A549 (cell line): ENCODE measurements at regions not wholly inside any gene's neighbourhood (a gene's known extent, or its start where the extent isn't known, plus 50 kb on each side); places are given as distances from the start of the nearest gene placed in this dataset.

Source experiments
- ATAC-seq, 2 experiments: fragments of 200-7000 bp in 1 of 2; fragments of >200 bp in 1 of 2; cut with Nextera tagmentation in 1 of 2; cut with Tn5 transposase in 1 of 2; 3 replicates each; pipeline versions ENCODE4 v1.8.0 to v1.9.1; 2018 to 2020; ENCODE audit warnings: mild to moderate bottlenecking in 1 of 2, moderate library complexity in 1 of 2
- CTCF ChIA-PET: fragments of 300-600 bp; sonication (Branson Sonifier 250); formaldehyde crosslinking; extraction: SDS; loops from one replicate; lab custom pipeline; 2021; ENCODE audit warnings: antibody characterized with exemption, inconsistent platforms; lab: Yijun Ruan, JAX
- POLR2A ChIA-PET: fragments of 350-600 bp; formaldehyde crosslinking; extraction: SDS; loops from one replicate; lab custom pipeline; 2021; ENCODE audit warnings: antibody characterized with exemption, inconsistent platforms; lab: Yijun Ruan, JAX
- DNase-seq, 2 experiments: peaks; one replicate each; pipeline versions ENCODE4 v3.0.0 to v3.0.0-alpha.2; 2011 to 2016; ENCODE audit warnings: low read depth in 1 of 2, low spot score in 1 of 2
- FAIRE-seq: peaks from 2 replicates; lab custom pipeline; 2011; peaks lifted over from hg19 to GRCh38; lab: Jason Lieb, UNC
- H3K27ac ChIP-seq, 2 experiments: fragments of >200 bp; sonication (Bioruptor Twin); formaldehyde crosslinking; 3 replicates each; pipeline ENCODE4 v1.5.1; 2016 to 2017
- H3K4me1 ChIP-seq: fragments of >200 bp; sonication (Bioruptor Twin); formaldehyde crosslinking; 3 replicates; pipeline ENCODE4 v1.6.1; 2016
- H3K4me2 ChIP-seq: fragments of >200 bp; sonication (Bioruptor Twin); formaldehyde crosslinking; 3 replicates; pipeline ENCODE4 v1.6.1; 2016
- H3K4me3 ChIP-seq: fragments of >200 bp; sonication (Bioruptor Twin); formaldehyde crosslinking; 3 replicates; pipeline ENCODE4 v1.5.1; 2016
- H3K9me3 ChIP-seq: fragments of >200 bp; sonication (Bioruptor Twin); formaldehyde crosslinking; 3 replicates; pipeline ENCODE4 v1.6.1; 2016
- BHLHE40 ChIP-seq: IDR thresholded peaks from 2 replicates; pipeline ENCODE4 v1.6.1; 2012; ENCODE audit warnings: low read depth, low read length, inconsistent platforms
- CBX2 ChIP-seq: fragments of 200-600 bp; sonication (generic); IDR thresholded peaks from 2 replicates; pipeline ENCODE4 v1.6.1; 2016; ENCODE audit warnings: low read depth, mild to moderate bottlenecking, borderline replicate concordance
- CEBPB ChIP-seq, 2 experiments: fragments of >200 bp in 1 of 2; sonication (Bioruptor Twin) in 1 of 2; formaldehyde crosslinking in 1 of 2; IDR thresholded peaks; 2 replicates each; pipeline ENCODE4 v1.6.1; 2012 to 2016
- EP300 ChIP-seq, 2 experiments: fragments of >200 bp; sonication (Bioruptor Twin); formaldehyde crosslinking; IDR thresholded peaks; 2 replicates in 1 of 2; 3 replicates in 1 of 2; pipeline ENCODE4 v1.6.1; 2016 to 2017
- FOSL2 ChIP-seq, 2 experiments: fragments of 450-650 bp in 1 of 2; fragments of >200 bp in 1 of 2; sonication (Bioruptor Twin) in 1 of 2; formaldehyde crosslinking; IDR thresholded peaks; 2 replicates each; pipeline versions ENCODE4 v1.5.0 to v1.6.1; 2016 to 2020; ENCODE audit warnings: mild to moderate bottlenecking in 1 of 2, moderate library complexity in 1 of 2
- FOXS1 ChIP-seq: fragments of 250-450 bp; sonication (Bioruptor Pico); IDR thresholded peaks from 2 replicates; pipeline ENCODE4 v1.5.0; 2020; ENCODE audit warnings: mild to moderate bottlenecking, moderate library complexity
- JUN ChIP-seq, 2 experiments: fragments of >200 bp; sonication (Bioruptor Twin); formaldehyde crosslinking; IDR thresholded peaks; 2 replicates in 1 of 2; 3 replicates in 1 of 2; pipeline ENCODE4 v1.6.1; 2016 to 2017
- KDM1A ChIP-seq: fragments of 200-600 bp; sonication (generic); IDR thresholded peaks from 2 replicates; pipeline ENCODE4 v1.6.1; 2016; ENCODE audit warnings: low read depth, mild to moderate bottlenecking
- MAFK ChIP-seq: fragments of 450-650 bp; IDR thresholded peaks from 2 replicates; pipeline ENCODE4 v1.6.1; 2014; ENCODE audit not compliant: partially characterized antibody
- MAZ ChIP-seq: fragments of 150-350 bp; IDR thresholded peaks from 2 replicates; pipeline ENCODE4 v1.6.1; 2014; ENCODE audit warnings: antibody characterized with exemption, low read depth, low read length, borderline replicate concordance
- NFE2L2 ChIP-seq: fragments of 150-350 bp; conservative IDR thresholded peaks from 2 replicates; pipeline ENCODE4 v1.6.1; 2014; ENCODE audit warnings: low read length
- POLR2A ChIP-seq: IDR thresholded peaks from 2 replicates; pipeline ENCODE4 v1.6.1; 2012; ENCODE audit warnings: mild to moderate bottlenecking, low read length
- POLR2AphosphoS2 ChIP-seq: conservative IDR thresholded peaks from 2 replicates; pipeline ENCODE4 v1.6.1; 2012; ENCODE audit warnings: low read length, improper control_type of control experiment, inconsistent platforms
- RFX5 ChIP-seq: fragments of 450-650 bp; IDR thresholded peaks from 2 replicates; pipeline ENCODE4 v1.7.1; 2014; ENCODE audit warnings: antibody characterized with exemption, mild to moderate bottlenecking, moderate library complexity
- SMC3 ChIP-seq: fragments of >200 bp; sonication (Bioruptor Twin); formaldehyde crosslinking; IDR thresholded peaks from 3 replicates; pipeline ENCODE4 v1.6.1; 2018; ENCODE audit warnings: inconsistent platforms
- SREBF2 ChIP-seq: fragments of 450-650 bp; IDR thresholded peaks from 2 replicates; pipeline ENCODE4 v1.6.1; 2014; ENCODE audit warnings: mild to moderate bottlenecking, moderate library complexity
- TP53 ChIP-seq: fragments of 250-450 bp; sonication (Bioruptor Pico); IDR thresholded peaks from 2 replicates; pipeline ENCODE4 v1.5.0; 2021; ENCODE audit warnings: mild to moderate bottlenecking, moderate library complexity
- ZC3H11A ChIP-seq: fragments of 450-650 bp; IDR thresholded peaks from 2 replicates; pipeline ENCODE4 v1.6.1; 2014; ENCODE audit warnings: antibody characterized with exemption, mild to moderate bottlenecking
- ZFP36 ChIP-seq: fragments of 450-650 bp; IDR thresholded peaks from 2 replicates; pipeline ENCODE4 v1.6.1; 2014; ENCODE audit warnings: borderline replicate concordance; ENCODE audit not compliant: partially characterized antibody
- WGBS: methylation state at CpG from one replicate; pipeline ENCODE4 v1.1.6; 2017; ENCODE audit errors: missing lambda C conversion rate; 5-methylcytosine and 5-hydroxymethylcytosine counted together
- TF ChIP-seq, protein P1 (sequence below): fragments of 200-600 bp; sonication (generic); IDR thresholded peaks from 2 replicates; pipeline ENCODE4 v1.6.1; 2016; ENCODE audit warnings: antibody characterized with exemption, mild to moderate bottlenecking, moderate library complexity
- TF ChIP-seq, protein P2 (sequence below): fragments of 150-350 bp; IDR thresholded peaks from 2 replicates; pipeline ENCODE4 v1.6.1; 2014; ENCODE audit warnings: low read depth, mild to moderate bottlenecking, low read length
- TF ChIP-seq, protein P3 (sequence below): IDR thresholded peaks from 2 replicates; pipeline ENCODE4 v1.6.1; 2012; ENCODE audit warnings: low read depth, borderline replicate concordance
- TF ChIP-seq, protein P4 (sequence below): fragments of 250-450 bp; sonication (Bioruptor Pico); IDR thresholded peaks from 2 replicates; pipeline ENCODE4 v1.5.0; 2020; ENCODE audit warnings: low read depth, mild to moderate bottlenecking, moderate library complexity

DNA sequence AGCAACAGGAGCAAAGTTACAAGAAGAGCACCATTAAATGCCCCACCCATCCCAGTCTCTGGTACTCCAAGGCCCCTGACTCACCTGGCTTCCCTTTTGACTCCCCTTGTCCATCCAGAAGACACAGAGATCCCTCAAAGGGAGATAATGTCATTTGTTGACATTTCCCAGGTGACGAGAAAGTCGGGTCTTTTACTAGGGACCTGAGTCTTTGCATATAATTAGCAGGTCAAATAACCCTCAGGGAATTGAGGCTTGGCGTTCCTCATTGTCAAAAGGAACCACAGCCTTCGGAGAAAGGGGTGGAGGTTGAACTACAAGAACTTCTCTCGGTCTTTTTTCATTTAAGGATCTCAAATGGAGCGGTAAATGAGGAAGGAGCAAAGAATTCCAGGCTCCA, 133.2 kb downstream of the PROX1 start:
- H3K9me3 ChIP-seq, result peaks cover 14% of the 10 kb centered on the region; the same call in 2 of the 3 replicates
- ChIA-PET POLR2A (no interaction called here), CTCF (interaction anchor here (1.4 kb wide), 1 partner anchor 997 kb away, joined by 4 read pairs; no protein-coding TSS in a partner anchor)
- 35% methylated on average over 6 of the region's 6 CpGs for WGBS
- DNase-seq, result no peak
- H3K27ac ChIP-seq, result no peak overlapping the region
- TF ChIP-seq SREBF2 (no peak), SMC3 (no peak), FOSL2 (IDR thresholded peaks at IDR 0.05) (no peak), FOSL2 (CRISPR knock-in tag; IDR thresholded peaks at IDR 0.05) (no peak), KDM1A (no peak), ZC3H11A (no peak), TP53 (CRISPR knock-in tag) (no peak), CBX2 (no peak), BHLHE40 (no peak), FOXS1 (CRISPR knock-in tag) (no peak), EP300 (IDR thresholded peaks at IDR 0.05) (no peak), POLR2AphosphoS2 (no peak), ZFP36 (no peak), CEBPB (IDR thresholded peaks at IDR 0.05) (no peak), MAZ (no peak), RFX5 (no peak), MAFK (no peak), POLR2A (no peak)
- TF ChIP-seq, protein P1, sequence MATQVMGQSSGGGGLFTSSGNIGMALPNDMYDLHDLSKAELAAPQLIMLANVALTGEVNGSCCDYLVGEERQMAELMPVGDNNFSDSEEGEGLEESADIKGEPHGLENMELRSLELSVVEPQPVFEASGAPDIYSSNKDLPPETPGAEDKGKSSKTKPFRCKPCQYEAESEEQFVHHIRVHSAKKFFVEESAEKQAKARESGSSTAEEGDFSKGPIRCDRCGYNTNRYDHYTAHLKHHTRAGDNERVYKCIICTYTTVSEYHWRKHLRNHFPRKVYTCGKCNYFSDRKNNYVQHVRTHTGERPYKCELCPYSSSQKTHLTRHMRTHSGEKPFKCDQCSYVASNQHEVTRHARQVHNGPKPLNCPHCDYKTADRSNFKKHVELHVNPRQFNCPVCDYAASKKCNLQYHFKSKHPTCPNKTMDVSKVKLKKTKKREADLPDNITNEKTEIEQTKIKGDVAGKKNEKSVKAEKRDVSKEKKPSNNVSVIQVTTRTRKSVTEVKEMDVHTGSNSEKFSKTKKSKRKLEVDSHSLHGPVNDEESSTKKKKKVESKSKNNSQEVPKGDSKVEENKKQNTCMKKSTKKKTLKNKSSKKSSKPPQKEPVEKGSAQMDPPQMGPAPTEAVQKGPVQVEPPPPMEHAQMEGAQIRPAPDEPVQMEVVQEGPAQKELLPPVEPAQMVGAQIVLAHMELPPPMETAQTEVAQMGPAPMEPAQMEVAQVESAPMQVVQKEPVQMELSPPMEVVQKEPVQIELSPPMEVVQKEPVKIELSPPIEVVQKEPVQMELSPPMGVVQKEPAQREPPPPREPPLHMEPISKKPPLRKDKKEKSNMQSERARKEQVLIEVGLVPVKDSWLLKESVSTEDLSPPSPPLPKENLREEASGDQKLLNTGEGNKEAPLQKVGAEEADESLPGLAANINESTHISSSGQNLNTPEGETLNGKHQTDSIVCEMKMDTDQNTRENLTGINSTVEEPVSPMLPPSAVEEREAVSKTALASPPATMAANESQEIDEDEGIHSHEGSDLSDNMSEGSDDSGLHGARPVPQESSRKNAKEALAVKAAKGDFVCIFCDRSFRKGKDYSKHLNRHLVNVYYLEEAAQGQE, result no peak
- TF ChIP-seq, protein P2, sequence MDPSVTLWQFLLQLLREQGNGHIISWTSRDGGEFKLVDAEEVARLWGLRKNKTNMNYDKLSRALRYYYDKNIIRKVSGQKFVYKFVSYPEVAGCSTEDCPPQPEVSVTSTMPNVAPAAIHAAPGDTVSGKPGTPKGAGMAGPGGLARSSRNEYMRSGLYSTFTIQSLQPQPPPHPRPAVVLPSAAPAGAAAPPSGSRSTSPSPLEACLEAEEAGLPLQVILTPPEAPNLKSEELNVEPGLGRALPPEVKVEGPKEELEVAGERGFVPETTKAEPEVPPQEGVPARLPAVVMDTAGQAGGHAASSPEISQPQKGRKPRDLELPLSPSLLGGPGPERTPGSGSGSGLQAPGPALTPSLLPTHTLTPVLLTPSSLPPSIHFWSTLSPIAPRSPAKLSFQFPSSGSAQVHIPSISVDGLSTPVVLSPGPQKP, result no peak
- TF ChIP-seq, protein P3, sequence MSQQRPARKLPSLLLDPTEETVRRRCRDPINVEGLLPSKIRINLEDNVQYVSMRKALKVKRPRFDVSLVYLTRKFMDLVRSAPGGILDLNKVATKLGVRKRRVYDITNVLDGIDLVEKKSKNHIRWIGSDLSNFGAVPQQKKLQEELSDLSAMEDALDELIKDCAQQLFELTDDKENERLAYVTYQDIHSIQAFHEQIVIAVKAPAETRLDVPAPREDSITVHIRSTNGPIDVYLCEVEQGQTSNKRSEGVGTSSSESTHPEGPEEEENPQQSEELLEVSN, result no peak
- TF ChIP-seq, all 56 proteins: peak for 0
- FAIRE-seq (no peak), ATAC-seq (no peak)
- Histone ChIP-seq H3K4me2 (no peak overlapping the region), H3K4me3 (no peak overlapping the region), H3K4me1 (0 out of 3 replicates have a peak, but pooled peaks cover 4% of the 10 kb centered on the region)

DNA sequence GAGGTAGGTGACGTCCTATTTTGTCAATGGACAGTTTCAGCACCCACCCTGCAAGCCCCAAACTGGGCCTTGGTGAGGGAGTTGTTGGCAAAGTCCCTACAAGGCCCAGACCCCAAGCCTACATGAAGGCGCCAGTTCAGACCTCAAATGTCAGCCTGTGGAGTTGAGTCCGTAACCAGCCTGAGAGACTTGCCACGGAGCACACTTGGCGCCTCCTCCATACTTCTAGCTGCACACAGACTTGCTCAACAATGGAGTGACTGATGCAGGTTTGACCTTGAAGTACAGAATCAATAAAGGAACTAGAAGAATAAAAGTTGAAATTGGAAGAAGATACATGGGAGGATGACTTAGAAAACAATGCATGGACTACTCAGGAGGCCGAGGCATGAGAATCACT, 134.3 kb downstream of the PROX1 start:
- WGBS, result 54% methylated on average over 6 of the region's 6 CpGs
- ATAC-seq, result no peak
- Histone ChIP-seq H3K4me3 (no peak overlapping the region), H3K27ac (no peak overlapping the region), H3K4me1 (0 out of 3 replicates have a peak, but pooled peaks cover 4% of the 10 kb centered on the region), H3K9me3 (peaks cover 14% of the 10 kb centered on the region; the same call in 2 of the 3 replicates), H3K4me2 (no peak overlapping the region)
- TF ChIP-seq MAZ (no peak), JUN (IDR thresholded peaks at IDR 0.05) (no peak), KDM1A (no peak), NFE2L2 (no peak)
- TF ChIP-seq, protein P4, sequence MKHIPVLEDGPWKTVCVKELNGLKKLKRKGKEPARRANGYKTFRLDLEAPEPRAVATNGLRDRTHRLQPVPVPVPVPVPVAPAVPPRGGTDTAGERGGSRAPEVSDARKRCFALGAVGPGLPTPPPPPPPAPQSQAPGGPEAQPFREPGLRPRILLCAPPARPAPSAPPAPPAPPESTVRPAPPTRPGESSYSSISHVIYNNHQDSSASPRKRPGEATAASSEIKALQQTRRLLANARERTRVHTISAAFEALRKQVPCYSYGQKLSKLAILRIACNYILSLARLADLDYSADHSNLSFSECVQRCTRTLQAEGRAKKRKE (CRISPR knock-in tag), result no peak
- TF ChIP-seq, protein P1, result no peak
- FAIRE-seq, result no peak
- no peak for DNase-seq
- CTCF ChIA-PET, result interaction anchor here (0.7 to 3.9 kb wide), 8 partner anchors 14 to 960 kb away, joined by 3 to 24 read pairs (median 4); no protein-coding TSS in a partner anchor
- POLR2A ChIA-PET, result no interaction called here
